HEK293T (cell line): ENCODE measurements at regions not wholly inside any gene's neighbourhood (a gene's known extent, or its start where the extent isn't known, plus 50 kb on each side); places are given as distances from the start of the nearest gene placed in this dataset.

Source experiments
- BHLHE40 ChIP-seq: fragments of 450-650 bp; IDR thresholded peaks from 2 replicates; pipeline ENCODE4 v1.6.1; 2016; ENCODE audit warnings: mild to moderate bottlenecking, moderate library complexity, borderline replicate concordance
- ELF4 ChIP-seq: fragments of 450-650 bp; IDR thresholded peaks from 2 replicates; pipeline ENCODE4 v1.6.1; 2017; ENCODE audit warnings: antibody characterized with exemption
- FOXA1 ChIP-seq: fragments of 450-650 bp; IDR thresholded peaks from 2 replicates; pipeline ENCODE4 v1.6.1; 2016; ENCODE audit warnings: mild to moderate bottlenecking
- FOXK2 ChIP-seq: fragments of 450-650 bp; IDR thresholded peaks from 2 replicates; pipeline ENCODE4 v1.6.1; 2016; ENCODE audit warnings: mild to moderate bottlenecking
- FOXM1 ChIP-seq: fragments of 450-650 bp; IDR thresholded peaks from 2 replicates; pipeline ENCODE4 v1.6.1; 2017; ENCODE audit warnings: mild to moderate bottlenecking, borderline replicate concordance
- NFRKB ChIP-seq: fragments of 450-650 bp; IDR thresholded peaks from 2 replicates; pipeline ENCODE4 v1.6.1; 2016; ENCODE audit warnings: mild to moderate bottlenecking, moderate library complexity
- SP1 ChIP-seq: fragments of 450-650 bp; IDR thresholded peaks from 2 replicates; pipeline ENCODE4 v1.6.1; 2017

- TF ChIP-seq NFRKB (no peak), FOXA1 (no peak), BHLHE40 (no peak), SP1 (no peak), ELF4 (no peak), FOXK2 (no peak), FOXM1 (no peak)
Measured at GRCh38 chr9:40911647-40912046, 216.8 kb downstream of the FOXD4L6 start.
